Breast epithelium (tissue), 4 donors: ENCODE measurements at regions not wholly inside any gene's neighbourhood (a gene's known extent, or its start where the extent isn't known, plus 50 kb on each side); places are given as distances from the start of the nearest gene placed in this dataset.
"Not testable (repeated sequence)": the region's sequence is repeated elsewhere in the genome, so short reads cannot be mapped to it uniquely, and the experiment has no call there.

Source experiments
- DNase-seq, 2 donors: peaks; one replicate each; pipeline ENCODE4 v3.0.0-alpha.2; 2019; ENCODE audit warnings: low spot score in 2 of 2
- H3K27ac ChIP-seq, 2 donors: fragments of 200-600 bp; sonication (generic) in 1 of 2; one replicate each; pipeline ENCODE4 v1.5.1; 2016 to 2019; ENCODE audit warnings: mild to moderate bottlenecking in 1 of 2
- H3K27me3 ChIP-seq, 2 donors: fragments of 200-600 bp; sonication (generic) in 1 of 2; one replicate each; pipeline versions ENCODE4 v1.5.1 to v1.6.0; 2017 to 2019; ENCODE audit warnings: control low read depth in 1 of 2, mild to moderate bottlenecking in 1 of 2
- H3K36me3 ChIP-seq: fragments of 200-600 bp; one replicate; pipeline ENCODE4 v1.5.1; 2019
- H3K4me1 ChIP-seq, 2 donors: fragments of 200-600 bp; sonication (generic); one replicate each; pipeline ENCODE4 v1.5.1; 2016 to 2019; ENCODE audit warnings: control low read depth in 1 of 2
- H3K4me3 ChIP-seq, 3 donors: fragments of 200-600 bp; sonication (generic); 1 replicate in 2 of 3; 2 replicates in 1 of 3; pipeline ENCODE4 v1.5.1; 2016 to 2019; ENCODE audit warnings: mild to moderate bottlenecking in 3 of 3, moderate library complexity in 2 of 3
- H3K9me3 ChIP-seq, 2 donors: fragments of 200-600 bp; sonication (generic) in 1 of 2; one replicate each; pipeline ENCODE4 v1.5.1; 2016 to 2019; ENCODE audit warnings: control low read depth in 1 of 2
- CTCF ChIP-seq, 3 donors: fragments of 450-650 bp; IDR thresholded peaks; one replicate each; pipeline ENCODE4 v1.5.1; 2016 to 2017; ENCODE audit warnings: antibody characterized with exemption in 3 of 3, mild to moderate bottlenecking in 3 of 3, moderate library complexity in 3 of 3
- POLR2A ChIP-seq: fragments of 450-650 bp; IDR thresholded peaks from one replicate; pipeline ENCODE4 v1.6.1; 2016; ENCODE audit warnings: antibody characterized with exemption, mild to moderate bottlenecking, moderate library complexity
- POLR2AphosphoS5 ChIP-seq, 3 donors: sonication (generic); formaldehyde crosslinking; IDR thresholded peaks; one replicate each; pipeline ENCODE4 v1.6.1; 2017; ENCODE audit warnings: antibody characterized with exemption in 3 of 3
- intact Hi-C: fragments of 100-400 bp; cut with DNase I; formaldehyde crosslinking; loops from one replicate; pipeline ENCODE4 v1.15.1; 2023; ENCODE audit warnings: low total_unique reads

- peaks cover 0 to 16% of the 10 kb centered on the region in 2 donors for H3K9me3 ChIP-seq
- TF ChIP-seq CTCF (IDR thresholded peaks at IDR 0.05) (no peak), POLR2A (no peak), POLR2AphosphoS5 (IDR thresholded peaks at IDR 0.05) (no peak)
- intact Hi-C loops: no loop called here
Observed at GRCh38 chr17:63293323-63294075, 152.6 kb downstream of the CYB561 start.

GRCh38 chr17:63294776-63295175 lies 151.3 kb downstream of the CYB561 start:
- no peaks in the 10 kb centered on the region for H3K27me3 ChIP-seq
- peaks cover 8 to 16% of the 10 kb centered on the region in 2 donors for H3K9me3 ChIP-seq
- no peak overlapping the region for H3K27ac ChIP-seq
- H3K4me1 ChIP-seq: no peaks in the 10 kb centered on the region
- no peak overlapping the region for H3K4me3 ChIP-seq
- no peak for DNase-seq
- TF ChIP-seq CTCF (IDR thresholded peaks at IDR 0.05): no peak
- TF ChIP-seq POLR2AphosphoS5 (IDR thresholded peaks at IDR 0.05): no peak
- no peak for TF ChIP-seq POLR2A
- no peaks in the 10 kb centered on the region for H3K36me3 ChIP-seq
- intact Hi-C loops: no loop called here

More at GRCh38 chr17:63293323-63294075, 152.6 kb downstream of the CYB561 start:
- Histone ChIP-seq H3K27ac (no peak overlapping the region), H3K36me3 (no peaks in the 10 kb centered on the region), H3K4me1 (no peaks in the 10 kb centered on the region), H3K4me3 (no peak overlapping the region), H3K27me3 (no peaks in the 10 kb centered on the region)
- DNase-seq: no peak

- TF ChIP-seq POLR2AphosphoS5 (IDR thresholded peaks at IDR 0.05) (no peak), CTCF (IDR thresholded peaks at IDR 0.05) (no peak), POLR2A (no peak)
- DNase-seq: no peak
- intact Hi-C loops: no loop called here
- no peaks in the 10 kb centered on the region for H3K27me3 ChIP-seq
- H3K27ac ChIP-seq: no peak overlapping the region
- H3K36me3 ChIP-seq: no peaks in the 10 kb centered on the region
- no peak overlapping the region for H3K4me3 ChIP-seq
- H3K9me3 ChIP-seq: peaks cover 8 to 16% of the 10 kb centered on the region in 2 donors
- no peaks in the 10 kb centered on the region for H3K4me1 ChIP-seq
Observed at GRCh38 chr17:63295288-63295687, 150.8 kb downstream of the CYB561 start.

GRCh38 chr17:63295839-63296590 lies 150.1 kb downstream of the CYB561 start:
- H3K27ac ChIP-seq: no peak overlapping the region
- H3K4me1 ChIP-seq: no peaks in the 10 kb centered on the region
- no peak overlapping the region for H3K4me3 ChIP-seq
- TF ChIP-seq POLR2AphosphoS5 (IDR thresholded peaks at IDR 0.05) (no peak), CTCF (IDR thresholded peaks at IDR 0.05) (no peak), POLR2A (no peak)
- DNase-seq: no peak
- intact Hi-C loops: no loop called here
- H3K9me3 ChIP-seq: peaks cover 8 to 16% of the 10 kb centered on the region in 2 donors
- no peaks in the 10 kb centered on the region for H3K36me3 ChIP-seq
- H3K27me3 ChIP-seq: no peaks in the 10 kb centered on the region

GRCh38 chr17:63298916-63299315 lies 147.2 kb downstream of the CYB561 start:
- H3K36me3 ChIP-seq, H3K27me3 ChIP-seq, DNase-seq, intact Hi-C loops, H3K4me1 ChIP-seq, H3K4me3 ChIP-seq, H3K27ac ChIP-seq: not testable (repeated sequence)
- H3K9me3 ChIP-seq: peaks cover 8 to 16% of the 10 kb centered on the region in 2 donors
